Activated CD8-positive, alpha-beta memory T cell treated with anti-CD3 and anti-CD28 coated beads, Interleukin-2, amount 10 ng/mL, durations not matched to agents 7 days and 5 days (primary cell): ENCODE measurements at regions not wholly inside any gene's neighbourhood (a gene's known extent, or its start where the extent isn't known, plus 50 kb on each side); places are given as distances from the start of the nearest gene placed in this dataset.
"Not testable (repeated sequence)": the region's sequence is repeated elsewhere in the genome, so short reads cannot be mapped to it uniquely, and the experiment has no call there.

ENCODE experiments used
- ATAC-seq: fragments of 150-1000 bp; cut with Tn5 transposase; one replicate; pipeline ENCODE4 v1.10.0; 2021; ENCODE audit warnings: moderate library complexity
- CTCF ChIA-PET: fragments of 350-600 bp; sonication (Branson Sonifier 250); formaldehyde crosslinking; loops from one replicate; lab custom pipeline; 2021; ENCODE audit warnings: antibody characterized with exemption; lab: Charles Lee
- DNase-seq: peaks from one replicate; pipeline ENCODE4 v3.0.0-alpha.2; 2020
- H3K27ac Mint-ChIP-seq: one replicate; pipeline ENCODE4 v1.8.0; 2021; ENCODE audit warnings: mild to moderate bottlenecking, mixed read lengths
- H3K27me3 Mint-ChIP-seq: one replicate; pipeline ENCODE4 v1.8.0; 2021; ENCODE audit warnings: mixed read lengths
- H3K36me3 Mint-ChIP-seq: one replicate; pipeline ENCODE4 v1.8.0; 2021; ENCODE audit warnings: mild to moderate bottlenecking, mixed read lengths
- H3K4me1 Mint-ChIP-seq: one replicate; pipeline ENCODE4 v1.8.0; 2021; ENCODE audit warnings: mixed read lengths
- H3K4me3 Mint-ChIP-seq: one replicate; pipeline ENCODE4 v1.8.0; 2021; ENCODE audit warnings: mild to moderate bottlenecking, moderate library complexity, mixed read lengths
- H3K9me3 Mint-ChIP-seq: one replicate; pipeline ENCODE4 v1.8.0; 2022; ENCODE audit warnings: low read depth, mixed read lengths

DNA sequence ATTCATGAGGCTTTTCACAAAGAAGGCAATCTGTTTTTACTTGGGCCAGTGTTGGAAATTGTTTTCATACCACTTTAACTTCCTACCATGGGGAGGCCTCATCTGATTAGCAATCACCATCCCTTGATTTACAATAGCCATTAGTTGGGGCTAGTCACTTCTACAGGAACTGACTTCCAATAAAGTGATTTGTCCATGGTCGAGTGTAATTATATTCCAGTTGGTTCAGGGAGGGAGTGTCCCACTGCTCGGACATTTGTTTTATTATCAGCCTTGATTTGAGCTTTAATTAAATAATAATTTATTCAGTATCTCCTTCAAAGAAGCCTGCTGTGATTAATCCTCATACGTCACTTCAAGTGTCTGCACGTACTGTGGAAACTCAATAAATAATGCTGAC lies 233.9 kb upstream of the CNTNAP5 start:
- no peak overlapping the region for H3K27ac Mint-ChIP-seq
- no peaks in the 10 kb centered on the region for H3K27me3 Mint-ChIP-seq

DNA sequence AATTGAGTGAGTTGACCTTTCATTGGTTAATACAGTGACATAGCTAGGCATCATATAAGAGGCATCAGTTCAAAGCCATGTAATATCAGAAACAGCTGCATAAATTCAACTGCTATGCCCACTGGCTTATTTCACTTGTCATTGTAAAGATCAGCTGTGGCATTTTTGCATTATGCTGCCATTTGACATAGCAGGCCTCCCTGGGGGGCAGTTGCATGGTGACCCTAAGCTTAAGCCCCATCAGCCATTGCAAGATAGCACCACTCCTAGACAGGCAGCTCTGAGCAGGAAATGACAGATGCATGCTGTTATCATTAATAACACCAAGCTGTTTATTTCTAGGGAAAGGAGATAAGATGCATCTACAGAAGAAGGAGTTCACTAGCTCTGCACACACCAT lies 233.4 kb upstream of the CNTNAP5 start:
- no peaks in the 10 kb centered on the region for H3K27me3 Mint-ChIP-seq
- no peak overlapping the region for H3K27ac Mint-ChIP-seq
- H3K9me3 Mint-ChIP-seq, result peaks cover 2% of the 10 kb centered on the region
- ATAC-seq, result no peak
- H3K36me3 Mint-ChIP-seq, result no peaks in the 10 kb centered on the region
- CTCF ChIA-PET, result no interaction called here
- no peak overlapping the region for H3K4me3 Mint-ChIP-seq
- DNase-seq, result no peak
- no peaks in the 10 kb centered on the region for H3K4me1 Mint-ChIP-seq

More for the DNA sequence above, 233.9 kb upstream of the CNTNAP5 start:
- ATAC-seq, result no peak
- Mint-ChIP-seq H3K36me3 (no peaks in the 10 kb centered on the region), H3K4me3 (no peak overlapping the region), H3K9me3 (peaks cover 2% of the 10 kb centered on the region), H3K4me1 (no peaks in the 10 kb centered on the region)
- DNase-seq, result no peak
- CTCF ChIA-PET, result no interaction called here

DNA sequence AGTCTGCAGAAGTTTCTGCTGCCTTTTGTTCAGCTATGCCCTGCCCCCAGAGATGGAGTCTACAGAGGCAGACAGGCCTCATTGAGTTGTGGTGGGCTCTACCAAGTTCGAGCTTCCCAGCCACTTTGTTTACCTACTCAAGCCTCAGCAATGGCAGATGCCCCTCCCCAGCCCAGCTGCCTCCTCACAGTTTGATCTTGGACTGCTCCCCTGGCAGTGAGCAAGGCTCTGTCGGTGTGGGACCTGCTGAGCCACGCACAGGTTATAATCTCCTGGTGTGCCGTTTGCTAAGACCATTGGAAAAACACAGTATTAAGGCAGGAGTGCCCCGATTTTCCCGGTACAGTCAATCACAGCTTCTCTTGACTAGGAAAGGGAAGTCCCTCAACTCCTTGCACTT lies 221.0 kb upstream of the CNTNAP5 start:
- H3K4me3 Mint-ChIP-seq, CTCF ChIA-PET, ATAC-seq, H3K36me3 Mint-ChIP-seq, H3K27ac Mint-ChIP-seq, DNase-seq, H3K27me3 Mint-ChIP-seq, H3K4me1 Mint-ChIP-seq: not testable (repeated sequence)
- peaks cover 12% of the 10 kb centered on the region for H3K9me3 Mint-ChIP-seq

DNA sequence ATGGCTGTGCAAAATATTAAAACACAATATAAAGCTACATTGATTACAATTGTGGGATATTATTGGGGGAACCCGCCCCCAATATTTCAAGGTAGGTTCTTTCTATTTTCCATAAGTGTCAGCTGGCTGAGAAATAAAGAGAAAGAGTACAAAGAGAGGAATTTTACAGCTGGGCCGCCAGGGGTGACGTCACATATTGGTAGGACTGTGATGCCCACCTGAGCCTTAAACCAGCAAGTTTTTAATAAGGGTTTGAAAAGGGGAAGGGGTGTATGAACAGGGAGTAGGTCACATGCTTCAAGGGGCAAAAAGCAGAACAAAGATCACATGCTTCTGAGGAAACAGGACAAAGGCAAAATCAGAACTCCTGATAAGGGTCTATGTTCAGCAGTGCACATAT lies 219.3 kb upstream of the CNTNAP5 start:
- H3K4me3 Mint-ChIP-seq, DNase-seq, H3K36me3 Mint-ChIP-seq, H3K27me3 Mint-ChIP-seq, H3K4me1 Mint-ChIP-seq, CTCF ChIA-PET, ATAC-seq, H3K27ac Mint-ChIP-seq: not testable (repeated sequence)
- peaks cover 18% of the 10 kb centered on the region for H3K9me3 Mint-ChIP-seq

DNA sequence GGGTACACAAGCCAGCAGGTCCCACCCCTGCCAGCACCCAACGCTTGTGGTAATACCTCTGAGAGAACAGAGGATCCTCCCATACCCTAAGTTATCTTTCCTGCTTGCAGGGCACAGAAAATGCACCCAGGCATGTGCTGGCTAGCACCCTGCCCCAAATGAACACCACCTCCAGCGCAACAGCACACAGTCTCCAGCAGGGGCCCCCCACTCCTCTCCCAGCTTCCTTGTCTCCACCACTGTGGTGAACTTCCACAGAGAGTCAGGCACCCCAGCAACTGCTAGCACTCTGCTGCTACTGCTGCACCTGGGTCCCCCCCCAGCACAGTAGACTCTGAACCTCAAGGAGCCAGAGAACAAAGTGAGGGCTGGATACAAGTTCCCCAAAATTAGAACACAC lies 216.8 kb upstream of the CNTNAP5 start:
- H3K4me3 Mint-ChIP-seq, result no peak overlapping the region
- peaks cover 12% of the 10 kb centered on the region for H3K9me3 Mint-ChIP-seq

DNA sequence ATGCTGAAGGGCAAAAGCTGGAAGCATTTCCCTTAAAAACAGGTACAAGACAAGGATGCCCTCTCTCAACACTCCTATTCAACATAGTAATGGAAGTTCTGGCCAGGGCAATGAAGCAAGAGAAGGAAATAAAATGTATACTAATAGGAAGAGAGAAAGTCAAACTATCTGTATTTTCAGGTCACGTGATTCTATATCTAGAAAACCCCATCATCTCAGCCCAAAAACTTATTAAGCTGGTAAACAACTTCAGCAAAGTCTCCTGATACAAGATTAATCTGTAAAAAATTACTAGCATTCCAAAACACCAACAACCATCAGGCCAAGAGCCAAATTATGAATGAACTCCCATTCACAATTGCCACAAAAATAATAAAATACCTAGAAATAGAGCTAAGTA lies 213.2 kb upstream of the CNTNAP5 start:
- ATAC-seq (no peak), DNase-seq (no peak)
- Mint-ChIP-seq H3K36me3 (no peaks in the 10 kb centered on the region), H3K27ac (no peak overlapping the region), H3K27me3 (no peaks in the 10 kb centered on the region), H3K9me3 (peaks cover 9% of the 10 kb centered on the region), H3K4me3 (no peak overlapping the region), H3K4me1 (no peaks in the 10 kb centered on the region)
- CTCF ChIA-PET, result interaction anchor here (0.7 kb wide), 1 partner anchor 56 kb away, joined by 3 read pairs; no protein-coding TSS in a partner anchor

More for the DNA sequence above, 216.8 kb upstream of the CNTNAP5 start:
- ATAC-seq (no peak), DNase-seq (no peak)
- no peaks in the 10 kb centered on the region for H3K4me1 Mint-ChIP-seq
- CTCF ChIA-PET, result no interaction called here
- no peak overlapping the region for H3K27ac Mint-ChIP-seq
- no peaks in the 10 kb centered on the region for H3K36me3 Mint-ChIP-seq
- H3K27me3 Mint-ChIP-seq, result no peaks in the 10 kb centered on the region

DNA sequence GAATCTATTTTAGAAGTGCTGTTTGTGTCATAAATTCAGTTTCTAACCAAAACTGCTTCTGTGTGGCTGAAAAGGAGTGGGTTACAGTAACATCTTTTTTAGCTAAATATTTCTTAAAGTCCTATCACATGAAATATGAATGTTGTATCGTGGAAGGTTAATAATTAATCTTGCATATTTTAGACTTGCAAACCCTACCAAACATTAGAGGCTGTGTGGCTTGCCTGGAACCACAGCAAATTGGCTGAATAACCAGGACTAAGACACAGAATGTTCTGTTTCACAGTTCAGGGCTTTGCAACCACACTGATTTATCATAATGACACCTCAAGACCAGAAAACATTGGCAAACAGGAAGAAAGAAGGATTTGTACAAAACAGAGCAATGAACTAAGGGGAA lies 208.9 kb upstream of the CNTNAP5 start:
- peaks cover 4% of the 10 kb centered on the region for H3K9me3 Mint-ChIP-seq
- ATAC-seq (no peak), DNase-seq (no peak)
- H3K27ac Mint-ChIP-seq, result no peak overlapping the region
- no peaks in the 10 kb centered on the region for H3K27me3 Mint-ChIP-seq
- H3K4me3 Mint-ChIP-seq, result no peak overlapping the region
- H3K36me3 Mint-ChIP-seq, result no peaks in the 10 kb centered on the region
- CTCF ChIA-PET, result no interaction called here
- no peaks in the 10 kb centered on the region for H3K4me1 Mint-ChIP-seq

DNA sequence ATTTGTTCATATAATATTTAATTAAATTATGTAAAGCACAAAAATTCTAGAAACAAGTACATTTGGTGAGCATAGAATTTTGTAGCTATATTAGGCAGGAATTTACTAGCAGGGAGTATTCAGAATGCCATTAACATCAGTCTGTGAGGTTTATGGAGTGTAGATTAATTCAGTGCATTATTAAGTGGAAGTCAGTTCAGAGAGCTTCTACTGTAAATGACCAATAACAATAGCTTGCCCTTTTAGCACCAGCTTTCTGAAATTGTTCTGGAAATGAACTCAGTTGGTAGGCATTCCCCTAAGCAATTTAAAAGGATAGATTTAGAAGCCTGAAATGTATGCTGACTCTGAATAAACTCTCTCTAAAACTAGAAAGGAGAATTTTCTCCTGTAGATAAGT lies 208.2 kb upstream of the CNTNAP5 start:
- CTCF ChIA-PET, result no interaction called here
- Mint-ChIP-seq H3K36me3 (no peaks in the 10 kb centered on the region), H3K4me3 (no peak overlapping the region), H3K4me1 (no peaks in the 10 kb centered on the region), H3K27me3 (no peaks in the 10 kb centered on the region), H3K9me3 (peaks cover 6% of the 10 kb centered on the region), H3K27ac (no peak overlapping the region)
- ATAC-seq (no peak), DNase-seq (no peak)

DNA sequence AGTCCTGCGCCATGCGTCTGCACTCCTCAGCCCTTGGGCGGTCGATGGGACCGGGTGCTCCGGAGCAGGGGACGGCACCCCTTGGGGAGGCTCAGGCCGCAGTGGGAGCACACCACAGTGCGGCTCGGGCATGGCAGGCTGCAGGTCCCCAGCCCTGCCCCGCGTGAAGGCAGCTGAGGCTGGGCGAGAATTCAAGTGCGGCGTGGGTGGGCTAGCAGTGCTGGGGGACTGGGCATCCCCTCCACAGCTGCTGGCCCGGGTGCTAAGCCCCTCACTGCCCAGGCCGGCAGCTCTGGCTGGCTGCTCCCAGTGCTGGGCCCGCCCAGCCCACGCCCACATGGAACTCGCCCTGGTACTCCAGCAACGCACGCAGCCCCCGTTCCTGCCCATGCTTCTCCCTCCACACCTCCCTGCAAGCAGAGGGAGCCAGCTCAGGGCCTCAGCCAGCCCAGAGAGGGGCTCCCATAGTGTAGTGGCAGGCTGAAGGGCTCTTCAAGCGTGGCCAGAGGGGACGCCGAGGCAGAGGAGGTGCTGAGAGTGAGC lies 198.3 kb upstream of the CNTNAP5 start:
- no peak overlapping the region for H3K27ac Mint-ChIP-seq
- no peaks in the 10 kb centered on the region for H3K4me1 Mint-ChIP-seq
- DNase-seq (no peak), ATAC-seq (no peak)
- H3K36me3 Mint-ChIP-seq, result no peaks in the 10 kb centered on the region
- CTCF ChIA-PET, result no interaction called here
- H3K4me3 Mint-ChIP-seq, result no peak overlapping the region
- peaks cover 16% of the 10 kb centered on the region for H3K9me3 Mint-ChIP-seq
- no peaks in the 10 kb centered on the region for H3K27me3 Mint-ChIP-seq

DNA sequence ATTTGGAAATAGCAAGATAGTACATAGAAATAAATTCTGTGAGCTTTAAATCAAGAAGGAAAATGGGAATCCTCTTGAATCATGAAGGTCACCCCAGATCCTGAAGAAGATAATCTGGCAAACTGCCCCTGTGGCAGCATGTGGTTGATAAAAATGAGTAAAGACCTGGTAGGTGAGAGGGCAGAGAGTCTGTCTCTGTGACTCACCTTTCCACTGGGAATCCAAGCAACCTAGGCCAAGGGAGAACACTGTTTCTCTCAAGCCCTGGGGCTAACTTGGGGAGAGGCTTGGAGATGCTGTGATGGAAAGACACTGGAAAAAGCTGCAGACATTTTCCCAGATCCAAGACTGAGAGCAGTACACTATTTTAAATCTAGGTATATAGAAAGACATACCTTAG lies 185.8 kb upstream of the CNTNAP5 start:
- no peaks in the 10 kb centered on the region for H3K36me3 Mint-ChIP-seq
- peaks cover 14% of the 10 kb centered on the region for H3K9me3 Mint-ChIP-seq
- H3K4me1 Mint-ChIP-seq, result no peaks in the 10 kb centered on the region
- H3K4me3 Mint-ChIP-seq, result no peak overlapping the region
- no peak for DNase-seq
- CTCF ChIA-PET, result no interaction called here
- no peak for ATAC-seq
- no peak overlapping the region for H3K27ac Mint-ChIP-seq
- no peaks in the 10 kb centered on the region for H3K27me3 Mint-ChIP-seq

DNA sequence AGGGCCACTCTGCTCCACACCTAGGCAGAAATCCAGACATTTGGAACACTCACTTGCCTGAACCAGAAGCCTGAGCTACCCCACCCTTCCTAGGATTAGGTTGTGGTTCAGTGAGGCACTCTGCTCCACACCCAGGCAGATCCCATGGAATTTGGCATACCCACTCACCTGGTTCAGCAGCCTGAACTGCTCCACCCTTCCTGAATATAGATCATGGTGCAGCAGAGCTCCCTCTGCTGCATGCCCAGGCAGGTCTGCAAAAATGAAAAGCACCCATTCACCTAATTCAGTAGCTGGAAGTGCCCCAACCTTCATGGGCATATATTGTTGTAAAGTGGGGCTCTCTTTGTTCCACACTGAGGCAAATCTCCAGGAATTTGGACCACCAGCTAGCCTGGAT lies 185.1 kb upstream of the CNTNAP5 start:
- H3K4me3 Mint-ChIP-seq, result no peak overlapping the region
- CTCF ChIA-PET, result no interaction called here
- peaks cover 11% of the 10 kb centered on the region for H3K9me3 Mint-ChIP-seq
- H3K4me1 Mint-ChIP-seq, result no peaks in the 10 kb centered on the region
- ATAC-seq, result no peak
- H3K27me3 Mint-ChIP-seq, result no peaks in the 10 kb centered on the region
- H3K27ac Mint-ChIP-seq, result no peak overlapping the region
- no peak for DNase-seq
- H3K36me3 Mint-ChIP-seq, result no peaks in the 10 kb centered on the region

DNA sequence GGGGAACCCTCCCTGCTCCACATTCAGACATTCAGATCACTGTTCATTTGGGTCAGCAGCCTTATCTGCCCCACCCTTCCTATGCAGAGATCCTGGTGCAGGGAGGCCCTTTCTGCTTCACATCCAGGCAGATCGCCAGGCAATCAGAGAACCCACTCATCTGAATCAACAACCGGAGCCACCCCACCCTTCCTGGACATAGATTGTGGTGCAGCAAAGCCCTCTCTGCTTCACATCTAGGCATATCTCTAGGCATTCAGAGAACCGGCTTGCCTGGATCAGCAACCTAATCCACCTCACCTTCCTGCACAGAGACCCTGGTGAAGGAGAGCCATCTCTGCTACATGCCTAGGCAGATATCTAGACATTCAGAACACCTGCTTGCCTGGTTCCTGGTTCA lies 184.5 kb upstream of the CNTNAP5 start:
- H3K9me3 Mint-ChIP-seq, result peaks cover 9% of the 10 kb centered on the region
- DNase-seq, result no peak
- no peak for ATAC-seq
- H3K27me3 Mint-ChIP-seq, result no peaks in the 10 kb centered on the region
- no peak overlapping the region for H3K4me3 Mint-ChIP-seq
- CTCF ChIA-PET, result no interaction called here
- no peaks in the 10 kb centered on the region for H3K36me3 Mint-ChIP-seq
- H3K27ac Mint-ChIP-seq, result no peak overlapping the region
- H3K4me1 Mint-ChIP-seq, result no peaks in the 10 kb centered on the region

DNA sequence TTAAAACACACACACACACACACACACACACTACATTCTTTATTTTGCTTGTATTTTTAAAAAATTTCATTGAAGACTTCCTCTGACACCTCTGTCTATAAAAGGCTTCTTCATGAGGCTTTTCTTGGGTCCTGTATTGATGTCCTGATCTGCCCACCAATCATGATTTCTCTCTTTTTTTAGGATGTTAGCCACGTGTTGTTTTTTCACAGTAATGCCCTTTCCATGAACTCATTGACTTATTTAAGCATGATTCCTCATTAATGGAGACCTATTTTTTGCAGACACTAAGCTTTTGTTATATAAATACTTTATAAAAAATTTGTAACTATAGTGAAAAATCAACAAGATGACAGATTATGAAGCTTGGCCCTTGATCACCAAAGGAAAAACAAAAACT lies 173.8 kb upstream of the CNTNAP5 start:
- Mint-ChIP-seq H3K27ac (no peak overlapping the region), H3K27me3 (no peaks in the 10 kb centered on the region), H3K9me3 (peaks cover 10% of the 10 kb centered on the region), H3K4me3 (no peak overlapping the region), H3K36me3 (no peaks in the 10 kb centered on the region), H3K4me1 (no peaks in the 10 kb centered on the region)
- CTCF ChIA-PET, result no interaction called here
- DNase-seq, result no peak
- no peak for ATAC-seq

DNA sequence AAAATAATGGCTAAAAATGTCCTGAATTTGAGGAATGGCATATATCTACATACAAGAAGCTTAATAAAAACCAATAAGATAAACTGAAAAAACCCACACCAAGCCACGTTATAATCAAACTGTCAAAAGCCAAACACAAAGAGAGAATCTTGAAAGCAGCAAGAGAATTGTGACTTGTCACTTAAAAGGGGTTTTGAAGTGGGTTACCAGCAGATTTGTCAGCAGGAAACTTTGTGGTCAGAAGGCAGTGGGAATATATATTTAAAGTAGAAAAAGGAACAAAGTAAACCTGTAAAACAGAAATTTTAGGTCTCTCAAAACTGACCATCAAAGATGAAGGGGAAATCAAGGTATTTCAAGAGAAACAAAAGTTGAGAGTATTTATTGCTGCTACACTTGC lies 171.9 kb upstream of the CNTNAP5 start:
- Mint-ChIP-seq H3K36me3 (no peaks in the 10 kb centered on the region), H3K27me3 (no peaks in the 10 kb centered on the region), H3K27ac (no peak overlapping the region), H3K9me3 (peaks cover 12% of the 10 kb centered on the region), H3K4me3 (no peak overlapping the region), H3K4me1 (no peaks in the 10 kb centered on the region)
- CTCF ChIA-PET, result no interaction called here
- ATAC-seq (no peak), DNase-seq (no peak)

DNA sequence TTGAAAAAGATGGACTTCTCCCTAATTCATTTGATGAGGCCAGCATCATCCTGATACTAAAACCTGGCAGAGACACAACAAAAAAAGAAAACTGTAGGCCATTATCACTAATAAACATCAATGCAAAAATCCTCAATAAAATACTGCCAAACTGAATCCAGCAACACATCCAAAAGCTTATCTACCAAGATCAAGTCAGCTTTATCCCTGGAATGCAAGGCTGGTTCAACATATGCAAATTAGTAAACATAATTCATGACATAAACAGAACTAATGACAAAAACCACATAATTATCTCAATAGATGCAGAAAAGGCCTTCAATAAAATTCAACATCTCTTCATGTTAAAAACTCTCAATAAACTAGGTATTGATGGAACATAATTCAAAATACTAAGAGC lies 166.1 kb upstream of the CNTNAP5 start:
- CTCF ChIA-PET, DNase-seq, ATAC-seq, H3K27me3 Mint-ChIP-seq, H3K27ac Mint-ChIP-seq, H3K4me1 Mint-ChIP-seq, H3K4me3 Mint-ChIP-seq, H3K36me3 Mint-ChIP-seq: not testable (repeated sequence)
- H3K9me3 Mint-ChIP-seq, result peaks cover 12% of the 10 kb centered on the region
